Breast epithelium (tissue), 4 donors: ENCODE measurements at regions not wholly inside any gene's neighbourhood (a gene's known extent, or its start where the extent isn't known, plus 50 kb on each side); places are given as distances from the start of the nearest gene placed in this dataset.

Experiments used
- DNase-seq, 2 donors: peaks; one replicate each; pipeline ENCODE4 v3.0.0-alpha.2; 2019; ENCODE audit warnings: low spot score in 2 of 2
- H3K27ac ChIP-seq, 2 donors: fragments of 200-600 bp; sonication (generic) in 1 of 2; one replicate each; pipeline ENCODE4 v1.5.1; 2016 to 2019; ENCODE audit warnings: mild to moderate bottlenecking in 1 of 2
- H3K27me3 ChIP-seq, 2 donors: fragments of 200-600 bp; sonication (generic) in 1 of 2; one replicate each; pipeline versions ENCODE4 v1.5.1 to v1.6.0; 2017 to 2019; ENCODE audit warnings: control low read depth in 1 of 2, mild to moderate bottlenecking in 1 of 2
- H3K36me3 ChIP-seq: fragments of 200-600 bp; one replicate; pipeline ENCODE4 v1.5.1; 2019
- H3K4me1 ChIP-seq, 2 donors: fragments of 200-600 bp; sonication (generic); one replicate each; pipeline ENCODE4 v1.5.1; 2016 to 2019; ENCODE audit warnings: control low read depth in 1 of 2
- H3K4me3 ChIP-seq, 3 donors: fragments of 200-600 bp; sonication (generic); 1 replicate in 2 of 3; 2 replicates in 1 of 3; pipeline ENCODE4 v1.5.1; 2016 to 2019; ENCODE audit warnings: mild to moderate bottlenecking in 3 of 3, moderate library complexity in 2 of 3
- H3K9me3 ChIP-seq, 2 donors: fragments of 200-600 bp; sonication (generic) in 1 of 2; one replicate each; pipeline ENCODE4 v1.5.1; 2016 to 2019; ENCODE audit warnings: control low read depth in 1 of 2
- POLR2A ChIP-seq: fragments of 450-650 bp; IDR thresholded peaks from one replicate; pipeline ENCODE4 v1.6.1; 2016; ENCODE audit warnings: antibody characterized with exemption, mild to moderate bottlenecking, moderate library complexity
- POLR2AphosphoS5 ChIP-seq, 3 donors: sonication (generic); formaldehyde crosslinking; IDR thresholded peaks; one replicate each; pipeline ENCODE4 v1.6.1; 2017; ENCODE audit warnings: antibody characterized with exemption in 3 of 3
- intact Hi-C: fragments of 100-400 bp; cut with DNase I; formaldehyde crosslinking; loops from one replicate; pipeline ENCODE4 v1.15.1; 2023; ENCODE audit warnings: low total_unique reads
- TF ChIP-seq, protein P1 (sequence below), 3 donors: fragments of 450-650 bp; IDR thresholded peaks; one replicate each; pipeline ENCODE4 v1.5.1; 2016 to 2017; ENCODE audit warnings: antibody characterized with exemption in 3 of 3, mild to moderate bottlenecking in 3 of 3, moderate library complexity in 3 of 3

DNA sequence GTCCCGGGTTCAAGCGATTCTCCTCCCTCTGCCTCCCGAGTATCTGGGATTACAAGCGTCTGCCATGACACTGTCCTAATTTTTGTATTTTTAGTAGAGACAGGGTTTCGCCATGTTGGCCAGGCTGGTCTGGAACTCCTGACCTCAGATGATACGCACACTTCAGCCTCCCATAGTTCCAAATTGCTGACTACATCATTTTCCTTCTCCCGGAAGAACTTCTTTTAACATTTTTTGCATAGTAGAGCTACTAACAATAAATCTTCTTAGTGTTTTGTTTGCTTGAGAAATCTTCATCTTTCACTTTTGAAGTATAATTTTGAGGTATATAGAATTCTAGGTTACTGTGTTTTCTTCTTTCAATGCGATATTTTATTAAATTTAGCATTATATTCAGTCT, 1415.1 kb upstream of the RAG2 start:
- intact Hi-C loops: no loop called here
- Histone ChIP-seq H3K4me3 (no peak overlapping the region), H3K9me3 (no peaks in the 10 kb centered on the region), H3K36me3 (no peaks in the 10 kb centered on the region), H3K27ac (no peak overlapping the region), H3K4me1 (no peaks in the 10 kb centered on the region), H3K27me3 (no peaks in the 10 kb centered on the region)
- no peak for DNase-seq
- TF ChIP-seq POLR2A (no peak), POLR2AphosphoS5 (IDR thresholded peaks at IDR 0.05) (no peak)
- TF ChIP-seq, protein P1, sequence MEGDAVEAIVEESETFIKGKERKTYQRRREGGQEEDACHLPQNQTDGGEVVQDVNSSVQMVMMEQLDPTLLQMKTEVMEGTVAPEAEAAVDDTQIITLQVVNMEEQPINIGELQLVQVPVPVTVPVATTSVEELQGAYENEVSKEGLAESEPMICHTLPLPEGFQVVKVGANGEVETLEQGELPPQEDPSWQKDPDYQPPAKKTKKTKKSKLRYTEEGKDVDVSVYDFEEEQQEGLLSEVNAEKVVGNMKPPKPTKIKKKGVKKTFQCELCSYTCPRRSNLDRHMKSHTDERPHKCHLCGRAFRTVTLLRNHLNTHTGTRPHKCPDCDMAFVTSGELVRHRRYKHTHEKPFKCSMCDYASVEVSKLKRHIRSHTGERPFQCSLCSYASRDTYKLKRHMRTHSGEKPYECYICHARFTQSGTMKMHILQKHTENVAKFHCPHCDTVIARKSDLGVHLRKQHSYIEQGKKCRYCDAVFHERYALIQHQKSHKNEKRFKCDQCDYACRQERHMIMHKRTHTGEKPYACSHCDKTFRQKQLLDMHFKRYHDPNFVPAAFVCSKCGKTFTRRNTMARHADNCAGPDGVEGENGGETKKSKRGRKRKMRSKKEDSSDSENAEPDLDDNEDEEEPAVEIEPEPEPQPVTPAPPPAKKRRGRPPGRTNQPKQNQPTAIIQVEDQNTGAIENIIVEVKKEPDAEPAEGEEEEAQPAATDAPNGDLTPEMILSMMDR (IDR thresholded peaks at IDR 0.05): no peak

DNA sequence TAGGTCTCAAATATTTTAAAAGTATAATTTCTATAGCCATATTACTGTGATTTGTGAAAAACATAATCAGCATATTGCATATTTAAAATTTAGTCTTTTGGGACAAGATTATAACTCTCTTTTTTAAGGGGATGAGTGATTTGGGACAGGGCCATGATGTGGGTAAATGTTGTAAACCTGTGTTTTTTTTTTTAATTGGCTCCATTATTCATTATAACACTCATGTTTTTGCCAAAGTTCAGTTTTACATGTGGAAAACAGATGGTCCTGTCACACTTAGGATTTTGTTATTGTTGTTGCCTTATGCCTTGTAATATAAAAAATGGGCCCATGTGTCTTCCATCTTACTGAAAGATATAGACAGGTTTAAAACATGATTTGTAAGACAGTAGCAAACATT, 1413.5 kb upstream of the RAG2 start:
- no peaks in the 10 kb centered on the region for H3K27me3 ChIP-seq
- no peak overlapping the region for H3K27ac ChIP-seq
- no peak overlapping the region for H3K4me3 ChIP-seq
- no peak for TF ChIP-seq POLR2AphosphoS5 (IDR thresholded peaks at IDR 0.05)
- TF ChIP-seq POLR2A: no peak
- TF ChIP-seq, protein P1 (IDR thresholded peaks at IDR 0.05): no peak
- H3K36me3 ChIP-seq: no peaks in the 10 kb centered on the region
- intact Hi-C loops: no loop called here
- DNase-seq: no peak
- H3K9me3 ChIP-seq: no peaks in the 10 kb centered on the region
- H3K4me1 ChIP-seq: no peaks in the 10 kb centered on the region

- no peaks in the 10 kb centered on the region for H3K4me1 ChIP-seq
- DNase-seq: no peak
- H3K27me3 ChIP-seq: no peaks in the 10 kb centered on the region
- TF ChIP-seq POLR2A: no peak
- TF ChIP-seq POLR2AphosphoS5 (IDR thresholded peaks at IDR 0.05): no peak
- TF ChIP-seq, protein P1 (IDR thresholded peaks at IDR 0.05): no peak
- no peak overlapping the region for H3K27ac ChIP-seq
- no peak overlapping the region for H3K4me3 ChIP-seq
- intact Hi-C loops: loop anchor here (5.0 kb wide), 1 partner anchor 278 kb away; no protein-coding TSS in a partner anchor
- no peaks in the 10 kb centered on the region for H3K9me3 ChIP-seq
- H3K36me3 ChIP-seq: no peaks in the 10 kb centered on the region
These were observed 1411.9 kb upstream of the RAG2 start for GRCh38 chr11:38009932-38010331.

DNA sequence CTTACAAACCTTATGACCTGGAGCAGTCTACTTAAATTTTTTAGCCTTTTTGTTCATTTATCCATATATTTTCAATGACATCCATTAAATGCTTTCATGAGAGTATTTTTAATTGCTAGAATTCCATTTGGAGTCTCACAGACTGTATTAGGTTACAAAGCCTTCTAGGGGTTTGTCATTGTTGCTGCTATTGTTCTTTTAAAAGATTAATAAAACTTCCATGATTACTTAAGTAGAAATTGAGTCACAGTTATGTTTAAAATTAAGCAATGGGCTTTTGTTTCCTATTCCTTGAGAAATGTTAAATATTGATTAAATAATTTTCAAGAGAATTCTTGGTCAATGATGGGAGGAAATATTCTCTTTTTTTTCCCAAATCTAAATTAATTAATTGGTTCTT, 1408.4 kb upstream of the RAG2 start:
- TF ChIP-seq POLR2AphosphoS5 (IDR thresholded peaks at IDR 0.05): no peak
- TF ChIP-seq, protein P1 (IDR thresholded peaks at IDR 0.05): no peak
- TF ChIP-seq POLR2A: no peak
- Histone ChIP-seq H3K27ac (no peak overlapping the region), H3K9me3 (no peaks in the 10 kb centered on the region), H3K4me1 (no peaks in the 10 kb centered on the region), H3K36me3 (no peaks in the 10 kb centered on the region), H3K4me3 (no peak overlapping the region), H3K27me3 (no peaks in the 10 kb centered on the region)
- no peak for DNase-seq
- intact Hi-C loops: loop anchor here (5.0 kb wide), 1 partner anchor 274 kb away; no protein-coding TSS in a partner anchor

DNA sequence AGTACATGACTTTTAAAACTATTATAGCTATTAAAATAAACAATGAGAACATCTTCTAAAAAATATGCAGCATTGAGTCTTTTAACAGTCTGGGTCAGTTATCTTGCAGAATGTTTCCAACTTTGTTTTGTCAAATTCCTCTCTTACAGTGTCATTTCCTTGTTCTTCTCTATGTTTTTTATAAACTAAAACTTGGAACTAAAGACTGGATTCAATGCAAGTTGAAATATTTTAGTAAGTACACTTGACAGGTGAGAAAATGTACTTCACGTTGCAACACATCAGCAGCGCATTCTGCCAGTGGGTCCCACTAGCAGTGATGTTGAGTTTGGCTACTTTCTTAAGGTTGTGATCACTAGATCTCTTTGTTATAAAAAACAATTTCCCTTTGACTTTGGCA, 1407.6 kb upstream of the RAG2 start:
- H3K9me3 ChIP-seq: no peaks in the 10 kb centered on the region
- no peak for DNase-seq
- no peaks in the 10 kb centered on the region for H3K4me1 ChIP-seq
- H3K4me3 ChIP-seq: no peak overlapping the region
- no peak overlapping the region for H3K27ac ChIP-seq
- no peaks in the 10 kb centered on the region for H3K27me3 ChIP-seq
- intact Hi-C loops: loop anchor here (5.0 kb wide), 1 partner anchor 273 kb away; no protein-coding TSS in a partner anchor
- no peaks in the 10 kb centered on the region for H3K36me3 ChIP-seq
- no peak for TF ChIP-seq POLR2AphosphoS5 (IDR thresholded peaks at IDR 0.05)
- TF ChIP-seq, protein P1 (IDR thresholded peaks at IDR 0.05): no peak
- no peak for TF ChIP-seq POLR2A
